Retinal pigment epithelial cell (primary cell): ENCODE measurements at regions not wholly inside any gene's neighbourhood (a gene's known extent, or its start where the extent isn't known, plus 50 kb on each side); places are given as distances from the start of the nearest gene placed in this dataset.

Experiments
- DNase-seq: peaks from one replicate; pipeline ENCODE4 v3.0.0-alpha.2; 2010; ENCODE audit warnings: low read depth
- H3K4me3 ChIP-seq: 2 replicates; pipeline ENCODE4 v1.5.1; 2011; ENCODE audit warnings: mild to moderate bottlenecking, low read length, control low read depth, moderate library complexity
- CTCF ChIP-seq: conservative IDR thresholded peaks from 2 replicates; pipeline ENCODE4 v1.5.1; 2011; ENCODE audit warnings: low read depth, low read length, control low read depth, inconsistent platforms

DNA sequence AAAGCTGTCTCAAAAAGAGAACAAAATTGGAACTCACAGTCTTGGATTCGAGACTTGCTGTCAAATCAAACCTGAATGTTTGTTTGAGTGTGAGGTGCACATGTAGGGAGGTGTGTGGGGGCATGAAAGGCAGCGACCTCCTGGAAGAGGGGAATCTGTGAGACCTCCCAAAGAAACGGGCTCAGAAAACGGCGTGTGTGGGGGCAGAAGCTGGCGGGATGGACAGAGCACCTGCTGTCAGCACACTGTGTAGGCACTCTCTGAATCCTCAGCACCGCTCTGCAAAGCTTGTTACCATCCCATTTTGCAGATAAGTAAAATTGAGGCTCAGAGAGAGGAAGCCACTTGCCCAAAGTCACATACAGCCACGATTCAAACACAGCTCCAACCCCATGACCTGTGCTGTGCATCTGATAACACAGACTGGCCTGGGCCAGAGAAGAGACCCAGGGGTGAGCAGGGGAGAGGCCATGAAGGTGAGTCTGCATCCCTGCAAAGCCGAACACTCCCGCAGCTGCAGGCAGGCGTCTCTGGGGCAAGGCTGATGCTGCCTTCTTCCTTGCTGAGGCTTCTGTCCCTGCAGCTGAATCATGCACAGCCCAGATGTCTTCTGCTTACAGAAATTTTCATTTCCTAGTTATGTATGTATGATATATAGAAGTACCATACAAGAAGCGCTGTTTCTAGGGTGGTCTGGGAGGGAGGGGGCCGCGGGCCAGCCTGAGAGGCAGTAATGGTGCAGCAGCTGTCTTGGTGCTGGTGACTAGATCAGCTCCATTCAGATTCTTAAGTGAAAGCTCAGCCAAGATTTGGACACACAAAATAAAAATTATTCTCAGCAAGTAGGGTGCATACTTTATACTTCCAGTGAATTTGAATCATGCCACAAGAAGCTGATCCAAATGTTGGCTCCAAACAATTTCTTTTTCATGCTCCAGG, 67.3 kb upstream of the SHISAL1 start:
- DNase-seq = no peak
- no peak overlapping the region for H3K4me3 ChIP-seq
- no peak for TF ChIP-seq CTCF

- no peak for DNase-seq
- TF ChIP-seq CTCF = no peak
- no peak overlapping the region for H3K4me3 ChIP-seq
These were observed 65.6 kb upstream of the SHISAL1 start for GRCh38 chr22:44378380-44378779.

GRCh38 chr22:44375451-44375850, 62.7 kb upstream of the SHISAL1 start:
- TF ChIP-seq CTCF = no peak
- H3K4me3 ChIP-seq = no peak overlapping the region
- no peak for DNase-seq

DNA sequence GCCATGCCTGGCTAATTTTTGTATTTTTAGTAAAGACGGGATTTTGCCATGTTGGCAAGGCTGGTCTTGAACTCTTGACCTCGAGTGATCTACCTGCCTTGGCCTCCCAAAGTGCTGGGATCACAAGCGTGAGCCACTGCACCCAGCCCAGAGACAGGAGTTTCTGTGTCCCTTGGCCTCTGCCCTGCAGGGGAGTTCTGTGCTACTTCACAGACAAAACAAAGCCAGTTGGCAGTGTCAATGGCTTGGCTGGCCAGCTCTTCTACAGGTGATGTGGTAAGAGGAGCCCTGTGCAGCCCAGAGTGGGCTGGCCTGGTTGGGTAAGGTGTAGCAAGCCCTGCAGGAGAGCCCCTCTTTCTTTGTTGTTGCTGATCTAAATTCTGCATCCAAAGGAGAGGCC, 60.5 kb upstream of the SHISAL1 start:
- no peak for DNase-seq
- no peak for TF ChIP-seq CTCF

GRCh38 chr22:44372611-44373010, 59.9 kb upstream of the SHISAL1 start:
- no peak for TF ChIP-seq CTCF
- DNase-seq = no peak
- H3K4me3 ChIP-seq = no peak overlapping the region

More for the DNA sequence above, 60.5 kb upstream of the SHISAL1 start:
- H3K4me3 ChIP-seq = no peak overlapping the region

DNA sequence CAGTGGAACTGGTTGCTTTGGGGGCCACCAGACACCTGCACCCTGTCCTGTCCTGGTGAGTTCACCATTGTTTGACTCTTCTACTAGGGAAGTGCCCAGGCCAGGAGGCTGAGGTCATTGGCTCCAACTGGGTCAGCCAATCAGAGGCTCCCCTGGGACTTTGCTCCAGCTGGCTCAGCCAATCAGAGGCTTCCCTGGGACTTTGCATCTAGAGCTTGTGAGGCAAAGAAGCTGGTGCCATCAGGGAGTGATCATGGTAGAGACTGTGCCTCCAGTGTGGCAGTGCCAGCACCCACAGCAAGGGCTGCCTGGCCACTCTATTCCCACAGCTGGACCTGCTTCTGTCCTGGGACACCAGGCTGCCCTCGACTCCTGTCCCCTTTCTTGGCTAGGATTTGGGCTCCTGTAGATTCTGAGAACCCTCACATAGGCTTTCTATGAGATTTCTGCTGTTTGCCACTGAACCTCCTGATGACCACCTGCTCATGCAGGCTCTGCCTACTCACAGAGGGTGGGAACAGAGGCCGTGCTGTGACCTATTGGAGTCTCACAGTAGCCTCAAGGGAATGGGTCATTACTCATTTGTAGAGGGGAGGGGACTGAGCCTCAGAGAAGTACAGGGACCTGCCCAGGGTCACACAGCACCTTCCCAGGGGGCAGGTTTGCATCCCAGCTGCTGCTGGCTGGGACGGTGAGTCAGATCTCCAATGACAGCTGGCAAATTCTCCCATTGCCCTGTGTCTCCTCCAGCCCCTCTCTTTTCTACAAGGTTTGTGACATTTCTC, 59.2 kb upstream of the SHISAL1 start:
- no peak overlapping the region for H3K4me3 ChIP-seq
- no peak for TF ChIP-seq CTCF
- DNase-seq = no peak
